ENCODE measurements at regions not wholly inside any gene's neighbourhood (a gene's known extent, or its start where the extent isn't known, plus 50 kb on each side); places are given as distances from the start of the nearest gene placed in this dataset.
"Not testable (repeated sequence)": the region's sequence is repeated elsewhere in the genome, so short reads cannot be mapped to it uniquely, and the experiment has no call there.

- DNase-seq (ENCODE audit: low spot score), result not testable (repeated sequence)
These were observed 134.0 kb upstream of the MAD2L1 start for GRCh38 chr4:120200573-120201110.

GRCh38 chr4:120198411-120198810 is 131.8 kb upstream of the MAD2L1 start:
- DNase-seq (ENCODE audit: low spot score), result no peak

- DNase-seq (ENCODE audit: low spot score), result no peak
These were observed 111.0 kb upstream of the MAD2L1 start for GRCh38 chr4:120177603-120178002.

DNA sequence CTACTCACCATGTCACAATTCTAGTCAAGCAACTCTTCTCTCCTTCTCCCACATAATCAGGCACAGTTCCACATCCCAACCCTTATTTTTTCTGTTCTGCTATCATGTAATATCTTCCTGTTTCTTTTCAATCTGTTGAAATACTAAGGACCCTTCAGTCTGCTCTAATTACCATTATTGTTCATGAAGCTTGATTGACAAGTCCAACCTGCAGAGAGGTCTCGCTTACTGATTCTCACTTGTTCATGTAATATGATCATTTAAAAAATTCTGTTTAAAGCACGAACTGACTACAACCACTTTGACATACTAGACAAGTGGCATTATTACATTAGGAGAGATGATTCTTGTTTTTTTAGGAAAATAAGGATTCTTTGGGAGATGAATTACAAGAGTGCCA is 108.6 kb upstream of the MAD2L1 start:
- DNase-seq (ENCODE audit: low spot score), result no peak

GRCh38 chr4:120163895-120164294 is 97.2 kb upstream of the MAD2L1 start:
- no peak for DNase-seq (ENCODE audit: low spot score)

- DNase-seq (ENCODE audit: low spot score), result no peak
These were observed 92.3 kb upstream of the MAD2L1 start for GRCh38 chr4:120158841-120159463.

- DNase-seq (ENCODE audit: low spot score), result no peak
These were observed 91.4 kb upstream of the MAD2L1 start for GRCh38 chr4:120158046-120158445.

DNA sequence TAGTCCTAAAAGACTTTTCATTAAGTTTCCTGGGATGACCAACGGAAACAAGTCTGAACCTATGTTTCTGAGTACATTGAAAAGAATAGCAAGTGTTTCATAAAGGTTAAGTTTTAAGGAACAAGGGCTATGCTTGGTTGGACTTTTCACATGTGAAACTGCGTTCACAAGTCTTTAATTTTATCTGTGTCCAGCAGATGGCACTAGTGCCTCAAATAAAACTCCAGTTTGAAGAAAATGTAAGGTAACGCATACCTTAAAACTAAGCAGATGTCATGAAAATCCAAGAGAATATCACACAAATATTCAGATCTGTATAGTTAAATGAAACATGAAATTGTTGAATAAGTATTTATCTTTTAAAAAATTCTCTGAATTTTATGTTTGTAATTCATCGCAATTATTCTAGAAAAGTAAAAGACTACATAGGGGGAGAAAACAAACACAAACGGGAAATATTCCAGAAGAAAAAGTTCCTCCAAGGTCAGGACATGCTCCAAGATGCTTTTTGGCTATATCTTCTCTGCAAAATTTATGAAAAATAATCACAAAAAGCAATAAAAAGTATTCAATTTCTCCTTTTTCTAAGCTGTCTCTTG is 89.6 kb upstream of the MAD2L1 start:
- DNase-seq (ENCODE audit: low spot score), result peak; percentile 42

GRCh38 chr4:120155287-120155686 is 88.6 kb upstream of the MAD2L1 start:
- DNase-seq (ENCODE audit: low spot score), result no peak

DNA sequence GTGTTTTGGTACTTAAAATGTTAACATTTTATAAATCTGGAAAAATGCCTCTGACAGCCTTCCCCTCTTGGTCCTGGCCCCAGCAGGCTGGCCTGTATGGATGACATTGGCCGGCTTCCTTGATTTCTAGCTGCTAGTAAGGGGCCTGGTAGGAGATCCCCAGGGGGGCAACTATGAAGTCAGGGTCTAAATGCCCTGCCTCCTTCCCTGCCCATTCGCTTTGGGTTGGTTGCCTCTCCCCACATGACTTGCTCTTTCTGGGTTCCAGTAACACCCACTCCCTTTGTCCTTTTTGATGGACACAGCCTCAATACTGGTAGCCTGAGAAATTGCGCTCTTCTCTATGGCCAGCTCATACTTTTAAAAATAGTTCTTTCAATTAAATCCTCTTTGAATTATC is 78.0 kb upstream of the MAD2L1 start:
- DNase-seq (ENCODE audit: low spot score), result no peak

GRCh38 chr4:120144041-120144440 is 77.4 kb upstream of the MAD2L1 start:
- no peak for DNase-seq (ENCODE audit: low spot score)

DNA sequence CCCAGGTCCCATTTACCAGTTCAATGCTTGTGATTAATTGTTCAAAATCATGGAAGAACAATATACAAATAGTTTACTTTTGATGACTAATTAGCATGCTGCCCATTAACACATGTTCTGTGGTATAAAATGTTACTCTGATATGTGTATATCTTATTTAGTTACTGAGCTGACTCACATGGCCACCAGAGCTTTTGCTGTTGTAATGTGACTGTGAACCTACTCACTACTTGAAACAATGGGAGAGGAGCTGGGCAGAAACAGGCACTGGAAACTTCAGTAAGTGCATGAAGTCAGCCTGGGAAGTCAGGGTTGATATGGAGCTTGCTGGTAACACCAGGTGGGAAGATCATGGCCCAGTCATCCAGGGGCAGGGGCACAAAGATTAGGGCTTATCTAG is 72.7 kb upstream of the MAD2L1 start:
- no peak for DNase-seq (ENCODE audit: low spot score)

GRCh38 chr4:120132935-120133334 is 66.3 kb upstream of the MAD2L1 start:
- DNase-seq (ENCODE audit: low spot score), result no peak

- DNase-seq (ENCODE audit: low spot score), result no peak
These were observed 64.1 kb upstream of the MAD2L1 start for GRCh38 chr4:120130786-120131185.

Measured in COLO829 (cell line).